ENCODE measurements at regions not wholly inside any gene's neighbourhood (a gene's known extent, or its start where the extent isn't known, plus 50 kb on each side); places are given as distances from the start of the nearest gene placed in this dataset.

DNA sequence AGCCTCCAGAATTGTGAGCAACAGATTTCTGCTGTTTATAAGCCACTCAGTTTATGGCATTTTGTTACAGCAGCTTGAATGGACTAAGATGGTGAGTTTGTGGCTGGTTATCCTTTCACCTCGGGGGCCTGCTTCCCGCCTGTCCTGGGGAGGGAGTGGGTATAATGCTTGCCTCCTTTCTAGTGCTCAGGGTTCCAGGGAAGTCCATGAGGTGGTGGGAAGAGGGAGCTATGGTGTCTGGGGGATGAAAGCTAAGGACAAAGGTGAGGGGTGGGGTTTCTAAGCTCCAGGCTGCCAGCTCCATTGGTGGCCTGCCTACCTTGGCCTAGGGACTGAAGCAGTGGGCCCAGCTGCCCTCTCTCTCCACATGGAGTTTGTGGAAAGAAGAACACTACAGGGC, 50.2 kb upstream of the SDK2 start:
- no peak for DNase-seq

DNA sequence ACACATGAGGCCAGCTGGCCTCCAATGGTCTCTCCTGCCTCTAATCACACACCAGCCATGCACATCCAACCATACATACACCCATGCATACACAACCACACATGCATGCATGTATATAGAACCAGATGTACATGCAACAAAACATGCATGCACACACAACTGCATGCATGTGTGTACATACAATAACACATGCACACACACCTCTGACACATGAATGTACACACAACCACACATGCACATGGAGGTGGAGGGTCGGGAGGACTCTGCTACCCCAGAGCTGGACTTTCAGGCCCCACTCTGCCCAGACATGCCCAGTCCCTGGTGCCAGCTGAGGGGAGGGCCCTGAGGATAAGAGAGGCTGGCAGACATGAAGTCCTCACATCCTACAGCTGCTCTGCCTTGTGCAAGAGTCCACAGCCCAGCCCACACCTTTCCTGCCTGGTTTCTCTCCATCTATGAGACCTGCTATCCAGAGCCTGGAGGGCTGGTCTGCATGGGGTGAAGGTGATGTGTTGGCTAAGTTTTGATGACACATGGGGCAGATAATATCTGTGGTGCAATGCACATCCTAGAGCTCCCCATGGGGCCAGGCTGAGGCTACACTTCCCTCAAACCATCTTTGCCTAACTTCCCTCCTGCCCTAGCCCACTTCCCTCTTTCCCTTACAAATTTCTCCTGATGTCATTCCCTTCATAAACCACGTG, 50.9 kb upstream of the SDK2 start:
- DNase-seq = no peak

DNA sequence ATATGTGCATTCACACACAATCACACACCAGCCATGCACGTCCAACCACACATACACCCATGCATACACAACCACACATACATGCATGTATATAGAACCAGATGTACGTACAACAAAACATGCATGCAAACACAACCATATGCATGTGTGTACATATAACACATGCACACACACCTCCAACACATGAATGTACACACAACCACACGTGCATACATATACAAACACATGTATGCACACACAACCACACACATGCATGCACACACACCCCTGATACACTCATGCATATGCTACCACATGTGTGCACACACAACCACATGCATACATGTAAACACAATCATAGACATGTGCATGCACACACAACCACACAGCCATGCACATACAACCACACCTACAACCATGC, 52.0 kb upstream of the SDK2 start:
- no peak for DNase-seq

DNA sequence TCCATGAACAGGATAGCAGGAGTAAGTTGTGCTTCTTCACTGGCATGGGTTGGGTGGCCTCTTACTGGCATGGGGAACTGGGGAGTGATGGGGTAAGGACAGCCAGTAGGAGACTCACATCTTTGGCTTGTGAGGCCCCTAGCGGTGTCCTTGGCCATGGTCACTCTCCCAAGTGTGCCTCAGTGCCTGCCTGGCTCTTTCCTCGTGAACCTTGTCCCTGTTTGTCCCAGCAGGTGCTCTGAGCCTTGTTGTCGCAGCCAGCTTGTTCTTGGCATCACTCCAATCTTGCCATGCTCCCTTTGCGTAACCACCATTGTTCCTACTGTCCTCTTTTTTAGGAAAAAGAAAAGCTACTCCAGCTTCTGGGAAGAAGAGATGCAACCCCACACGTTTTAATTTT, 53.6 kb upstream of the SDK2 start:
- no peak for DNase-seq

DNA sequence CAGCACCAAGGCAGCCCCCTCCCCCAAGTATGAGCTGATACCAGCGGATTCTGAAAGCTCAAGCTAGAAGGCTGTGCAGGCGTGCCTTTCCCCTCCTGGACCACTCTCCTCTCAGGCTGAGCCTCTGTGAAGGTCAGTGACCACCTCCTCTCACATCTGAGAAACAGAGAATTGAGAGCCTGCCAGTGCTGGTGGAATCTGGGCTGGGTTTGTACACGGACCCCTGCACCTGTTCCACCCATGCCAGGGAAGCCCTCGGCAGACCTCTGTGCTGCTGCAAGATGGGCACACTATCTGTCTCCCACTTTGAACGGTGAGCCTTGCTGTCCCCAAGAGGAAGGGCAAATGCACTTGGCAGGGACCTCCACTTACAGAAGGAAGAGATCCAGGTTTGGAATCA, 54.7 kb upstream of the SDK2 start:
- no peak for DNase-seq

DNA sequence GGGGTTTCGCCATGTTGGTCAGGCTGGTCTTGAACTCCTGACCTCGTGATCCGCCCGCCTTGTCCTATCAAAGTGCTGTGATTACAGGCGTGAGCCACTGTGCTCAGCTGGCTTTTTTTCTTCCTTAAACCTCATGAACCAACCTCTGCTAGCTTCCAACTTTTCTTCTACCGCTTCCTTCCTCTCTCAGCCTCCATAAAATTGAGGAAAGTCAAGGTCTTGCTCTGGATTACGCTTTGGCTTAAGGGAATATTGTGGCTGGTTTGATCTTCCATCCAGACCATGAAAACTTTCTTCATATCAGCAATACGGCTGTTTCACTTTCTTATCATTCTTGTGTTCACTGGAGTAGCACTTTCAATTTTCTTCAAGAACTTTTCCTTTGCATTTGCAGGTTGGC, 57.5 kb upstream of the SDK2 start:
- no peak for DNase-seq

DNA sequence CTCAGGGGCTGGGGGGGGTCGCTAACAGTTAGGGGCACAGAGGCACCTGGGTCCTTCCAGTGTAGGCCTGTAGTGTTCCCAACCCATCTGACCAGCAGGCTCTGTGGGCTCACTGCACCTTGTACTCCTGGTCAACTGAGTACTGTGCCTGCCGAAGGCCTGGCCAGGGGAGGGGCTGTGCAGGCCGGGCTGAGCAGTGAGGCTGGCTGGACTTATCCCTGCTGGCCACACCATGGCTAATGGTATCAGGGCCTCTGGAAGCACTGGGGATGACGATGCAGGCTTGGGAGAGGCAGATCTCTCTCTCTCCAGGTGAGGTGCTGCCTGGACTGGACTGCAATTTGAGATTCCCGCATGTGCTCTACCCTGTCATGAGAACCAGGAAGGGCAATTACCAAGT, 58.9 kb upstream of the SDK2 start:
- DNase-seq = no peak

DNA sequence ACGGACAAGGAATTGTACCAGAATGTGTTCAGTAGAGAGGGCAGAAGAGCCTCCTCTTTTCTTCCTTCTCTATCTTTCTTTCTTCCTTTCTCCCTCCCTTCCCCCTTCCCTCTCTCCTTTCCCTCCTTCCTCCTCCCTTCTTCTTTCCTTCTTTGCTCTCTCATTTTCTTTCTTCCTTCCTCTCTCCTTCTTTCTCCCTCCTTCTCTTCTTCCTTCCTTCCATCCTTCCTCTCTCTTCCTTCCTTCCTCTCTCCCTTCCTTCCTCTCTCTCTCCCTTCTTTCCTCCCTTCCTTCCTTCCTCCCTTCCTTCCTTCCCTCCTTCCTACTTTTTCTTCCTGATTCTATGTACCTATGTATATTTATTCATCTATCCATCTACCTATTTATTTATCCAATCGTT, 59.7 kb upstream of the SDK2 start:
- DNase-seq = no peak

DNA sequence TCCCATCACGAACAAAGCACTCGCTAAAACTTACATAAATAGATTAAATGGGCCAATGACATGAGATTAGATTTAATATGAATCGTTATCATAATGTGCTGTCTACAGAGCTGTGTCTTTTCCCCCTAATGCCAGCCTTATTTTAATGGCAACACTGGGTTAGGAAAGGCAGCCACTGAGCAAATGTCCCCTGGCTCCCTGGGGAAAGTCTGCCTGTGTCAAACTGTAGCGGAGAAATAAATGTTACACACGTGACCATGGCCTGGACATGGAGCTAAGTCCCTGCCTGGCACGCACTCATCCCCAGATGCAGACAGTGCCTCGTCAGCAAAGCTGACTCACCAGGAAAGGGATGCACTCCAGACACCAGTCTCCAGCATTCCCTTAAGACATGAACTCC, 61.3 kb upstream of the SDK2 start:
- peak; percentile 52 for DNase-seq

DNA sequence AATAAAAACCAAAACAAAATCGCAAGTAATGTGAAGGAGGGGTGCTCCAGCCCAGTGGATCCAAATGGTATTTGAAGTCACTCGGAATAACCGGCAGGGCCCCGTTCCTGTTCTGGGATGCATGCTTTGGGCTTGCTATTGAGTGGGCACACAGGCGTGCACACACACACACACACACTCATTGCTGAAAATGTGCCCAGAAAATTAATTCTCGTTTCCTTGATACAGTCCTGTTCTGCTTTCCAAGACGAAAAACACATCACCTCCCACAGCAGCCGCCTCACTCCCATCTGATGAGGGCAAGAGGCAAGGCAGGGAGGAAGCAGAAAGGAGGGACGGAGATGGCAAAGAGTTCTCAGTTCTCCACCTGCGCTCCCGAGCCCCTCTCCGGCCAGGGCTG, 62.2 kb upstream of the SDK2 start:
- peak; percentile 5 for DNase-seq

DNA sequence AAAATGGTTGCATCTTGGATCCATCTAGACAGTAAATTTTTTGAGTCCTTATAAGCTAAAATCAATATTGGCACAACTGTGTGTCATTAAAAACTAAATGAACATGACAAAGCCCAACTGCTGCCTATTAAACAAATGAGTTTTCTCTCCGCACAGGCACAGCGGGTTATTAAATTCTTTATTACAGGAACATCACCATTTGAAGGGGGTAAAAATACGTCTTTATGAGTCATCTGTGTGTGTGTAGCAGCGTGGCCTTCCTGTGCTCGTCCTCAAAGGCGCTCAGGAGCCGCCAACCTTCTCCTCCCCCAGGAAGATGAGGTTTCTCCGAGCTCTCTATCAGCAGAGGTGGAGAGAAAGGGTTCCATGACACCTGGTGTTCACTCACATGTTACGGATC, 62.6 kb upstream of the SDK2 start:
- no peak for DNase-seq

DNA sequence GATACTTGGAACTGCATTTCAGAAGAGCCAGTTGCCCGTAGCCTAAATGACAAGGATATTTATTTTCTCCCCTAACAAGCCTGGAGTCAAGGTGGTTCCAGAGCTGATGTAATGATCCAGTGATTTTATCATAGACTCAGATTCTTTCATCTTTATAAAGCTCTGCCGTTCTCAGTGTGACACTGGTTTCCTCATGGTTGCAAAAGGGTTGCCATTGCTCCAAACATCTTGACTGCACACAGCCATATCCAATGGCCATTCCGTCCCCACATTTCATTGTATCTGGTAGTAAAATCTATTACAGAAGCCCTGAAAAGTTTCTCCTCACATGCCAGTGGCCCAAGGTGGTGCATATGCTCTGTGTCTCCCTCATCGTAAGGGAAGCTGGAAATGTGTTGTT, 63.1 kb upstream of the SDK2 start:
- no peak for DNase-seq

DNA sequence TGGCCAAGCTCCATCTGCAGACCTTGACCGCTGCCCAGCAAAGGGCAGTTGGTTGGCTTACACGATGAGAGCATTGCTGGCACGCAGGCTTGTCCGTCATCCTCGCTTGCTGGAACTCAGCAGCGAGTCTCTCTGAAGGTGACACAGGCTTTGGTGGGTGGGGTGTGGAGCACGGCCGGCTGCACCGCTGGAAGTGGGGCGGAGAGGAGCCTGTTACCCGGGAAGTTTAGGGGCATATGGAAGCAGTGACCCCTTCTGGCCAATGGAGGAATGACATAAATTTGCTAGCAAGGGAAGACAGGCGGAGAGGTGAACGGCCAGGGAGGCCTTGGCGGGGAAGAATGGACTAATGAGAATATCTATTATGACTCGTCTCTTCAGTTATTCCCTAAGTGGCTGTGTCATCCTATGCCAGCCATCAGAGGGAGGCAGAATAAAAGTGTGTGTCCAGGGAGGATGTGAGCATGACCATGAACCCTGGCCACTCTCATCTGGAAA, 65.9 kb upstream of the SDK2 start:
- DNase-seq = peak; percentile 8

DNA sequence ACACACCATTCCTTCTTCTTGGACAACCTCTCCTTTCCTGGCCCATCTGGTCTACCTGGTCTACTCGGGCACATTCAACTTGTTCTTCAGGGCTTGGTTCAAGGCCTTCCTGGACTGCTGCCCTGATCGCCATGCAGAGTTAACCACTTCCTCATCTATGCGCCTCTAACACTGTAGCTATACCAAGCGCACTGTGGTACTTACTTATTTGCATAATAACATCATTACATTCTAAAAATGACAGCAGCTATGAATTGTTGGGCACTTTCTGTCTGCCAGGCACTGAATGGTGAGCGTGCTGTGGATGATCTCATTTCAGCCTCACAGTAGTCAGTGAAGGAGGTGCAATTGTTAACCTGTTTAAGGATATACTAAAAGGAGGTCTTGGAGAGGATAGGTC, 66.9 kb upstream of the SDK2 start:
- DNase-seq = no peak

DNA sequence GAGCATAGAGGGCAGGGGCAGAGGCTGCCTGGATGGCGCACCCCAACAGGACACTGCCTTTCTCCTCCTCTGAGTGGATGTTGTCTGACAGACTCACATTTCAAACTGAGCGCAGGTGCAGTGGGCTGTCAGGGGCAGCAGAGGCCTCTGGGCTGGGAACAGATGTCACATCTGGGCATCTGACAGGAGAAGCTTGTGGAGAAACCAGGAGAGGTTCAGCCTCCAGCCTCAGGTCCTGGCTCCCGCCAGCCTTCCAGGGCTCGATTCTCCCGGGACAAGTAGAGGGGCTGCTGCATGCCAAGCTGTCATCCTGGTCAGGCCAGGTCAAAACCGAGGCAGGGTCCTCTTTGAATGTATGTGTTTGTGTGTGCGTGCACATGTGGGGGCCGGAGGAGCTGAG, 67.7 kb upstream of the SDK2 start:
- DNase-seq = no peak

DNA sequence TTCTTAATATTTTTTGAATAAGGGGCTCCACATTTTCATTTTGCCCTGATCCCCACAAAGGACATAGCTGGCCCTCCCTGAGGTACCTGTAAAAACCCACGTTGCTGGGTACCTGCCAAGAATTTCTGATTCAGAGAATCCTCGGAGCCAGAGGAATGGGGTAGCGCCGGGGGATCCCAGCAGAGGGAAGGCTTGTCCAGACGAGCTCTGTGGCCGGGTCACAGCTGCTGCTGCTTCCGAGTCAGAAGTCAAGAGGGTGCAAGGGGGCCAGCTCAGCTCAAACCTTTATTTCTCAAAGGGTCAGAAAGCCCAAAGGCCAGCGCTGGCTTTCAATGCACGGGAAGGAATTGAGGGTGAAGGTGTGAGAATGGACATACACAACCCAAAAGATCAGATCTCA, 68.9 kb upstream of the SDK2 start:
- no peak for DNase-seq

DNA sequence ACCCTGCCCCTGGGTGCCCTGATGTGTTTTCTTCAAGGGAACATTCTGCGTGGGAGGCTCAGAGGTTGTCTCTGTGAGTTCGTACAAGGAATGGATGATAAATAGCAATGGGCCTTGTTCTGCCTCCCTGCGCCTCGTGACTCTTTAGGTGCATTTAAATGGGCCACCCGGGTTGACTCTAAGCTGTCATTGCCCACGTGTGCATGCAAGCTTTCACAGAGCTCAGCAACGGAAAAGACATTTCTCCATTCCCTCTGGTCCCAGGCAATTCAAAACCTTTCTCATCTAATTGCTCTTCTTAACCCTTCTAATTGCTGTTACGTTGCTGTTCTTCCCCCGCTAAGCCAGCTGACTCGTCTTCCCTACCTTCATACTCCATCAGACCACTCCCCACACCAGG, 71.5 kb upstream of the SDK2 start:
- DNase-seq = no peak

DNA sequence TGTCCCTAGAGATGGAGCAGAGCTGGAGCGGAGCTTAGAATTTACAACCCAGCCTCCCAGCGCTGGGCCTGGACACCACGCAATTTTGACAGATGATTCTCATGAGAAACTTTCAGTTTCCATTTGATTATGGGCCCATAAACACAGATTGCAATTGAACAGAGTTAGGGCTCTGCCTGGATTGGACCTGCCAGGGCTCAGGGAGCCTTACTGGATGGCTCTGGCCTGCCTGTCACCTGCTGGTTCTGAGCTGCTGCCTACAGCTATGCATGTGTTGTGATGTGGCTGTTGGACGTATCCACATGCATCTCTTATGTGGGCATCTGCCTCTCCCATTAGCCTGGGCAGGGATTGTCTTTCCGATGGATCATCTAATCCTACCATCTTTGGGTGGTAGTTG, 73.4 kb upstream of the SDK2 start:
- DNase-seq = no peak

DNA sequence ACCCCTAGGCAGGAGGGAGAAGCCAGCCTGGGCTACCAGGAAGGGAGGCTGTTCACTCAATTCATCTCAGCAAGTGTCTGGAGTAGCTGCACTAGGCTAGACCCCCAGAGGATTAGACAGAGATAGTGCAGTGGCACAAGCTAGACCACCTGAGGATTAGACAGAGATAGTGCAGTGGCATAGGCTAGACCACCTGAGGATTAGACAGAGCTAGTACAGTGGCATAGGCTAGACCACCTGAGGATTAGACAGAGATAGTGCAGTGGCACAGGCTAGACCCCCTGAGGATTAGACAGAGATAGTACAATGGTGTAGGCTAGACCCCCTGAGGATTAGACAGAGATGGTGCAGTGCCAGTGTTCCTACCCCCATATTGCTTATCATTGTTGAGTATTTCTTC, 74.1 kb upstream of the SDK2 start:
- no peak for DNase-seq

DNA sequence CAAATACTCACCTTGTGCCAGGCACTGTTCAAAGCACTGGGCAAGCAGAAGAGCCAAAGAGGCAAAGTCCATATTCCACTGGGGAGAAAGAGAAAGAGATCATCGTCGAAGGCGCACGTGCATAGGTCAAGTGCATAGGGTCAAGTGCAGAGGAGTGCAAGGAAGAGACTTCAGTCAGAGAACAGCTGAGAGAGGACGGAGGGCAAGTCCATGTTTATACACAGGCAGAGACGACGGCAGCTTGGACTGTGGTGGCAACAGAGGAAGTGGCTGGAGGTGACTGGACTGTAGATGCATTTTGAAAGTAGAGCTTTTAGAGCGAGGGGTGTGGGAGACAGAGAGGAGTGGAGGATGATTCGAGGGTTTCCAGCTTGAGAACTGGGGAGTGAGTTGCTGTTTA, 74.7 kb upstream of the SDK2 start:
- DNase-seq = no peak

DNA sequence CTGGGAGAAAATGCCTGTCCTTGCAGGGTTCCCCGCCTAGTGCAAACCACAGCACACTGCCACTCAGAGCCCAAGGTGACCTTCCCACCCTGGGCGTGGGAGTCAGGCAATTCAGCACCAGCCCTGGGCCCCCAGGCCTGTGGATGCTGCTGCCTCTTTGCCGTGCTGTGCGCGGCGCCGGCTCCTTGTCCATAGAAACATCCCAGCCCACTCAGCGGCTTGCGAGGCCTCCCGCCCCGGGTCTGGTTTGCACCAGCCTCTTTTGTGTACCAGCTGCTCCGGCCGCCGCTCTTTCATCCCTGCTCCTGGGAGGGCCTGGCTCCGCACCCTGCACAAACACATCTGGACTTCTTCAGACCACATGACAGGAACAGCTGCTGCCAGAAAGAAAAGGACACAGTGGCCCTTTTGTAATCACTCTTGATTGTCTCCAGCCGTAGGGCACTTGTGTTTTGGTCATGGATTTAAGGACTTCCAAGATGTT, 75.4 kb upstream of the SDK2 start:
- DNase-seq = peak; percentile 70

DNA sequence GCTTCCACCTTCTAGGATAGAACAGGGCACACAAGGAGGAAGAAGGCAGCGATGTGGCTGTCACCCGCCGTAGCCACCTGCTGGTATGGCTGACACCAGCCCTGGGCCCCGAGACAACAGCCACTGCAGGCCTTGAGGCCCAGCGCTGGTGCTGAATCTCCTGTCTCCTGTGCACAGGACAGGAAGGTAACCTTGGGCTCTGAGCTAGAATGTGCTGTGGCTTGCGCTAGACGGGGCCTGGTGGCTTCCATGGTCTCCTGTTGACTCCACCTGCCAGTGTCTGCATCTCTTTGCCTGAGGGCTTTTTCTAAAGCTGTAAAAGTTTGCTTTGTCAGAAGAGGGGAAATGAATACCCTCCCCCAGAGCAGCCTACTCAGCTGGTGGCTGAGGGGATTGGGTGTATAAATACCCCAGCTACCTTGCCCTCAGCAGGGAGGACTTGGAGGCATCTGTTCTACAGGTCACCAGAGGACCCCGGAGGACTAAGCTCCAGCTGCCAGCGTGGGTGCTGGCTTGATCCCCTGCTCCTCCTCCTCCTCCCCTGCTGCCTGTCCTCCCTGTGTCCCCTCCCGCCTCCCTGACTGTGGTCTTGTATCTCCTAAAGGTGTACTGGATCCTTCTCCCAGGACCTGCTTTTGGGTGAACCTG, 76.1 kb upstream of the SDK2 start:
- DNase-seq = no peak

DNA sequence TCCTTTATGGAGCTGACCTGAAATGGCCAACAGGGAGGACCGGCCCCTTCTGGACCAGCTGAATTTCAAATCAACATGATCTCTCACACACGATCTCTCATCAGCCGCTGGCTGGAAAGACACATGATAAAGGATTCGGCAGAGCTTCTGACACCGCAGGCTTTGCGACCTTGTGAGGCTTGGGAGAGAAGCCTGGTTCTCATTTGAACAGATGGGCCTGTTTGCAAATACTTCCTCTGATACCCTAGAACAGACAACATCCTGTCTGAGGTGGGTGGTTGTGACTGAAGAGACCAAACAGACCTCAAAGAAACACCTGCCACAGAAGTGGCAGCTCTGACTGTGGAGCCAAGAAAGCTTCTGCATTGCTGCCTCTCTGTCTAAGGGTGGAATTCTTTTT, 77.9 kb upstream of the SDK2 start:
- DNase-seq = no peak

DNA sequence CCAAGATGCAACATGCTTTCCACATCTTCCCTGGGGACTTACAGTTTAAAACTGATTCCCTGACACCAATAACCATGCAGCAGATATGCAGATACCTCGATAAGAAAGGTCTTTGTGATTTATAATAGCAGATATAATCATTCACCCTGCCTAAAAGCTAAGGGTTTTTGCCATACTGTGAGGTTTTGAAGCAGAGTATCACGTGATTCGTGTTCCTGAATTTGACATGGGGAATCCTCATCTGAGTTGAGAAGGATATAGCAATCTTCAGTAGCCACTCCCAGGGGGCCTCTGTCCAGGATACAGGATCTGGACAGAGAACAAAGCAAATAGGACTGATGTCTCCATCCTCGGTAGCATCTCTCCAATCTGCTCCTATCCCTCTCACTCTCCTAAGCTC, 79.1 kb upstream of the SDK2 start:
- DNase-seq = no peak
